ENCODE measurements at regions not wholly inside any gene's neighbourhood (a gene's known extent, or its start where the extent isn't known, plus 50 kb on each side); places are given as distances from the start of the nearest gene placed in this dataset.
"Not testable (repeated sequence)": the region's sequence is repeated elsewhere in the genome, so short reads cannot be mapped to it uniquely, and the experiment has no call there.

- TF ChIP-seq CTCF, POLR2A (IDR thresholded peaks at IDR 0.05): not testable (repeated sequence)
Observed at GRCh38 chr16:32478406-32478805, 197.6 kb downstream of the TP53TG3 start.

All from lower leg skin (tissue), 3 donors.